CD4-positive, alpha-beta T cell treated with Interleukin-1 beta for 1 hour (primary cell): ENCODE measurements at regions not wholly inside any gene's neighbourhood (a gene's known extent, or its start where the extent isn't known, plus 50 kb on each side); places are given as distances from the start of the nearest gene placed in this dataset.
"Not testable (repeated sequence)": the region's sequence is repeated elsewhere in the genome, so short reads cannot be mapped to it uniquely, and the experiment has no call there.

ENCODE experiments used
- DNase-seq, 2 donors: peaks; one replicate each; pipeline ENCODE4 v3.0.0-alpha.2; 2020 to 2022

DNA sequence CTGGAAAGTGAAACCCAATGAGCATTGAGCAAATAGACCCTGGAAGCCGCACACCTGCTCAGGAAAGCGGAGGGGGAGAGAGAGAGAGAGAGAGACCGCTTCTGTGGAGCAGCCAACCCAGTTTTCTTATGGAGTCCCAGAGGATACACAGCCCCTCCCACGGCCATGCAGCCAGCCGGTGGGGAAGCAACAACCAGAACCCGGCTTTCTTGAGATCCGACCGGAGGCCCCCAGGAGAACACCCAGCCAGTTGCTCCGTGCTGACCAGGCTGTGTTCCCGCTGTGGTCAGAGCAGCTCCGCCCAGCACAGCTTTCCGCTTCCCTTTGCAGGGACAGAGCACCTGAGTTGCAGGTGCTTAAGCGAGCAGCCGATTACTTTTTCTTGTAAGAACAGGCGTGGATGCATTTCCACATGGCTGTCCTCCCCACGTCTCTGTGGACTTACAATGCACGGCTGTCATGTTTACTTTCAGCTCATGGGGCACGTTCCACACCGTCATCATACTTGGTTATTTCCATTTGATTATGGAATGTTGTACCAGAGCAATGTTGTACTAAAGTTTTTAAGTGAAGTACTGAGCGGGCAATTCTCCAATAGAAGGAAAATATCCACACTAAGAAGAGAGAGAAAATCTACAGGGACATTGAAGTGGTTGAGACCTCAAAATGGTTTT is 381.9 kb downstream of the THBS2 start:
- no peak for DNase-seq

GRCh38 chr6:168870982-168871381 is 382.7 kb downstream of the THBS2 start:
- DNase-seq, result no peak

- no peak for DNase-seq
These were observed 386.2 kb downstream of the THBS2 start for GRCh38 chr6:168867247-168868102.

DNA sequence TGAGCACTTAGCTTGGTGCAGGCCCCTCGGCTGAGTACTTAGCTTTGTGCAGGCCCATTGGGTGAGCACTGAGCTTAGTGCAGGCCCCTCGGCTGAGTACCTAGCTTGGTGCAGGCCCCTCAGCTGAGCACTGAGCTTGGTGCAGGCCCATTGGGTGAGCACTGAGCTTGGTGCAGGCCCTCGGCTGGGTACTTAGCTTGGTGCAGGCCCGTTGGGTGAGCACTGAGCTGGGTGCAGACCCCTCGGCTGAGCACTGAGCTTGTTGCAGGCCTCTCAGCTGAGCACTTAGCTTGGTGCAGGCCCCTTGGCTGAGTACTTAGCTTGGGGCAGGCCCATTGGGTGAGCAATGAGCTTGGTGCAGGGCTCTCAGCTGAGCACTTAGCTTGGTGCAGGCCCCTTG is 387.1 kb downstream of the THBS2 start:
- no peak for DNase-seq

DNA sequence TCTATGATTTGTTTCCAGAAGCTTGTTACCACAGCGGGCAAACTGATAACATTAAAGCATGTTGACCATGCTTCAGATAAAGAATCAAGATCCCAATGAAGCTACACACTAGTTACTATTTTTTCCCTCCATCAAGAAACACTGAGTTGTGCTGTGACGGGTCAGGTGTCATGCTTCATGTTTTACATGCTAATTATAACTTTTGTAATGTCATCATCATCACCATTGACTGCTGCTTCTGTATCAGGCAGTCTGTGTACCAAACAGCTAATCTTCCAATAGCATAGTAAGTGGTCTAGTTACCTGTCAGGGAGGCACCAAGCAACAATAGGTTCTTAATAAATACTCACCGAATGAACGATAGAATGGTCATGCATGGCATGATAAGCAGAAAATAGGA is 388.1 kb downstream of the THBS2 start:
- DNase-seq, result no peak

DNA sequence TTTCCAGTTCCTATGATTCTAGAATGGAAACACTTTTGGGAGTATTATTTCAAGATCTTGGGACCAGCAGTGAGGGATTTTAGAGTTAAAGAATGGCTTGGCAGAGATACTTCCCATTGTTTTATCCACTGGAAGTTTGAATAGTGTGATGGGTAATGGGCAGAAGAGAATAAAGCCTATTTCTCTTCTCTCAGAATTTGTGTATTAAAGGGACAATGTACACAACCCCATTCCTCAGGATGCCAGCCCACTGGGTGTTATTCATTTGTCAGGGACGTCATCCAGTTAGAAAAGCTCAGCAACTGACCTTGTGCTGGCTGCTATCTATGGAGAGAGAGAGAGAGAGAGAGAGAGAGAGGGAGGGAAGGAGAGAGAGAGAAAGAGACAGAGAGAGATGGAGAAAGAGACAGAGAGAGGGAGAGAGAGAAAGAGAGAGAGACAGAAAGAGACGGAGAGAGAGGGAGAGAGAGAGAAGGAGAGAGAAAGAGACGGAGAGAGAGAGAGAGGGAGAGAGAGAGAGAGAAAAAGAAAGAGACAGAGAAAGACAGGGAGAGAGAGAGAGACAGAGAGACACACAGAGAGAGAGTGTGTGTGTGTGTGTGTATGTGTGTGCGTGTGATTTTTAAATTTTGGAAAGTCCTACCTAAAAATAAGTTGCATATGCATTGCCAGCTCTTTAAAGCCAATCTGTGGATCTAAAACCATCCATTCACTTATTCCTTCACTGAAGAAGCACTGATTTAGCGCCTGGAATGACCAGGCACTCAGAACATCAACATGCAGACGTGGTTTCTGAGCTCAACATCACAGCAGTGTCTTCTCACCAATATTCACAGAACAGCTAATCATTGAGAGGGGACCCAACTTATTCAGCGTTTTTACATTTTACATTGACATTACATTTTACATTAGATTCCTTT is 388.8 kb downstream of the THBS2 start:
- DNase-seq, result no peak

DNA sequence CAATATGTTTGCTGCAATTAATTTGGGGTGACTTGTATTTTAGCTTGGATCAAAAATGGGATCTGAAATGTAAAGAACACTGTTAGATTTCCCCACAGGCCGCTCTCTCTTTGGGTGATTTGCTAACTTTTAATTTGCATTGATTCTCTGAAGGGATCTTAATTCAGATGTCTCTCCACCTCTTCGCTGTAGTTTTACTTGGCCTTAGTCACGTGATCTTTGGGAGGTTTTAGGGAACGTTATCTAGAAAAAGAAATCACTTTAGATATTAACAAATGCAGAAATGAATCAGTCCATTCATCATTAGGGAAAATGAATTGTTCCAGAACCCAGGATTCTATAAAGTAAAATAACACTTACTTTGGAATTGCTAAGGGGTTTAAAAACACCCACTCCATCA is 390.2 kb downstream of the THBS2 start:
- DNase-seq, result no peak

- DNase-seq, result no peak
These were observed 391.2 kb downstream of the THBS2 start for GRCh38 chr6:168862346-168862980.

- DNase-seq, result no peak
These were observed 392.7 kb downstream of the THBS2 start for GRCh38 chr6:168860987-168861386.

GRCh38 chr6:168860341-168860740 is 393.3 kb downstream of the THBS2 start:
- DNase-seq, result no peak

GRCh38 chr6:168858926-168859325 is 394.7 kb downstream of the THBS2 start:
- no peak for DNase-seq

DNA sequence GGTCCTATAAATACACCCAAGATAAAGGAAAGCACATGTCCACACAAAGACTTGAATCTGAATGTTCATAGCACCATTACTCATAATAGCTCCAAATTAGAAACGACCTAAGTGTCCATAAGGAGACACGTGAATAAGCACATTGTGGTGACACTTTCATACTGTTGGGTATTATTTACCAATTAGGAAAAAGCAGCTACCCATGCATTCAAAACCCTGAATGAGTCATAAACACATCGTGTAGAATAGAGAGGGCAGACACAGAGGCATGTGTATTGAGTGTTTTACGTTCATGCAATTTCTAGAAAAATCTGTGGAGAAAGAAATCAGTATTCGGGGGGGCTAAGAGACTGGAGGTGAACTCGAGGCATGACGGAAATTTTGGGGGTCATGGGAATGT is 396.7 kb downstream of the THBS2 start:
- DNase-seq, result no peak

GRCh38 chr6:168852376-168852884 is 401.2 kb downstream of the THBS2 start:
- DNase-seq, result no peak

- peak in 1 of 2 donors; percentile 7 for DNase-seq
These were observed 401.9 kb downstream of the THBS2 start for GRCh38 chr6:168851460-168852375.

DNA sequence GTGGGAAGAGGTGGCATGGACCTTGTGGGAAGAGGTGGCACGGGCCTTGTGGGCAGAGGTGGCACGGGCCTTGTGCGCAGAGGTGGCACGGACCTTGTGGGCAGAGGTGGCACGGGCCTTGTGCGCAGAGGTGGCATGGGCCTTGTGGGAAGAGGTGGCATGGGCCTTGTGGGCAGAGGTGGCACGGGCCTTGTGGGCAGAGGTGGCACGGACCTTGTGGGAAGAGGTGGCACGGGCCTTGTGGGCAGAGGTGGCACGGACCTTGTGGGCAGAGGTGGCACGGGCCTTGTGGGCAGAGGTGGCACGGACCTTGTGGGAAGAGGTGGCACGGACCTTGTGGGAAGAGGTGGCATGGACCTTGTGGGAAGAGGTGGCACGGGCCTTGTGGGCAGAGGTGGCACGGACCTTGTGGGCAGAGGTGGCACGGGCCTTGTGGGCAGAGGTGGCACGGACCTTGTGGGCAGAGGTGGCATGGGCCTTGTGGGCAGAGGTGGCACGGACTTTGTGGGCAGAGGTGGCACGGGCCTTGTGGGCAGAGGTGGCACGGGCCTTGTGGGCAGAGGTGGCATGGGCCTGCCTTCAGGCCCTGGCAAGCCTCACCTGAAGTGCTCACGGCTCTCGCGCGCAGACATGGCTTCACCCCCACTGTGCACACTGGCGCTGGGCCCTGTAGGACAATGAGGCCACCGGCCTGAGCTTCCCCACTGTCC is 403.5 kb downstream of the THBS2 start:
- DNase-seq, result peak in 1 of 2 donors; percentile 1

- no peak for DNase-seq
These were observed 404.2 kb downstream of the THBS2 start for GRCh38 chr6:168849459-168849858.

DNA sequence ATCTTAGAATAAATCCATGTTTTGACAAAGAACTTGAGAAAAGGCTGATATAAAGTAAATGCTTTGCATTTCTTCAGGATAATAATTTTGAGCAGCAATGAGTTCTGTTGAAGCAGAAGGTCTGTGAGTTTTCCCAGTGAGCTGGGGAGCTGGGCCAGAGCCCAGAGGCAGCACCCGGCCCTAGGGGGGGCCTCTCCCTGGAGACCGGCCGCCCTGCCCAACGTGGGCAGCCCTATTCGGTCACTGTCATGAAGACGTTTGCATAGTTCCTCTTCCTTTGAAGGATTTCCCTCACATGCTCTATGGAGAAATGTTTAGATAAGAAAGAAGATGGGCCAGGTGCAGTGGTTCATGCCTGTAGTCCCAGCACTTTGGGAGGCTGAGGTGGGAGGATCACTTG is 404.8 kb downstream of the THBS2 start:
- no peak for DNase-seq

GRCh38 chr6:168844821-168845609 is 404.0 kb downstream of the SMOC2 start:
- no peak for DNase-seq

- DNase-seq, result not testable (repeated sequence)
These were observed 401.7 kb downstream of the SMOC2 start for GRCh38 chr6:168842632-168843212.
